ENCODE measurements at regions not wholly inside any gene's neighbourhood (a gene's known extent, or its start where the extent isn't known, plus 50 kb on each side); places are given as distances from the start of the nearest gene placed in this dataset.
"Not testable (repeated sequence)": the region's sequence is repeated elsewhere in the genome, so short reads cannot be mapped to it uniquely, and the experiment has no call there.

GRCh38 chr19:30263830-30264381 is 108.3 kb upstream of the ZNF536 start:
- Histone ChIP-seq H3K9ac (ENCODE audit: low read depth, low read length) (no peak overlapping the region), H3K4me2 (ENCODE audit: low read length) (no peak overlapping the region), H3K4me1 (ENCODE audit: control insufficient read depth, insufficient read depth, low read length) (no peaks in the 10 kb centered on the region), H3K4me3 (ENCODE audit: low read length) (no peak overlapping the region), H3K9me3 (replicated peaks; ENCODE audit: low read length) (peaks cover 5% of the 10 kb centered on the region), H3K36me3 (ENCODE audit: insufficient read depth, low read length) (no peaks in the 10 kb centered on the region), H3K27me3 (ENCODE audit: control insufficient read depth, insufficient read depth, low read length) (no peaks in the 10 kb centered on the region)

- H3K4me3 ChIP-seq (ENCODE audit: low read length); H3K4me2 ChIP-seq (ENCODE audit: low read length); H3K9ac ChIP-seq (ENCODE audit: low read depth, low read length); H3K27me3 ChIP-seq (ENCODE audit: control insufficient read depth, insufficient read depth, low read length); H3K36me3 ChIP-seq (ENCODE audit: insufficient read depth, low read length); H3K9me3 ChIP-seq (replicated peaks; ENCODE audit: low read length); H3K4me1 ChIP-seq (ENCODE audit: control insufficient read depth, insufficient read depth, low read length): not testable (repeated sequence)
Observed at GRCh38 chr19:30265918-30266317, 106.3 kb upstream of the ZNF536 start.

- no peak overlapping the region for H3K9ac ChIP-seq (ENCODE audit: low read depth, low read length)
- H3K27me3 ChIP-seq (ENCODE audit: control insufficient read depth, insufficient read depth, low read length) = no peaks in the 10 kb centered on the region
- no peak overlapping the region for H3K4me2 ChIP-seq (ENCODE audit: low read length)
- H3K36me3 ChIP-seq (ENCODE audit: insufficient read depth, low read length) = no peaks in the 10 kb centered on the region
- H3K4me1 ChIP-seq (ENCODE audit: control insufficient read depth, insufficient read depth, low read length) = no peaks in the 10 kb centered on the region
- peaks cover 5% of the 10 kb centered on the region for H3K9me3 ChIP-seq (replicated peaks; ENCODE audit: low read length)
- H3K4me3 ChIP-seq (ENCODE audit: low read length) = no peak overlapping the region
Observed at GRCh38 chr19:30266687-30267086, 105.5 kb upstream of the ZNF536 start.

- H3K9me3 ChIP-seq (replicated peaks; ENCODE audit: low read length) = no peaks in the 10 kb centered on the region
Observed at GRCh38 chr19:30267332-30267731, 104.9 kb upstream of the ZNF536 start.

GRCh38 chr19:30268601-30269000 is 103.6 kb upstream of the ZNF536 start:
- no peak overlapping the region for H3K4me2 ChIP-seq (ENCODE audit: low read length)
- H3K9ac ChIP-seq (ENCODE audit: low read depth, low read length) = no peak overlapping the region
- H3K27me3 ChIP-seq (ENCODE audit: control insufficient read depth, insufficient read depth, low read length) = no peaks in the 10 kb centered on the region
- no peak overlapping the region for H3K4me3 ChIP-seq (ENCODE audit: low read length)
- no peaks in the 10 kb centered on the region for H3K9me3 ChIP-seq (replicated peaks; ENCODE audit: low read length)
- H3K36me3 ChIP-seq (ENCODE audit: insufficient read depth, low read length) = no peaks in the 10 kb centered on the region
- no peaks in the 10 kb centered on the region for H3K4me1 ChIP-seq (ENCODE audit: control insufficient read depth, insufficient read depth, low read length)

More at GRCh38 chr19:30267332-30267731, 104.9 kb upstream of the ZNF536 start:
- Histone ChIP-seq H3K4me3 (ENCODE audit: low read length) (no peak overlapping the region), H3K4me2 (ENCODE audit: low read length) (no peak overlapping the region), H3K9ac (ENCODE audit: low read depth, low read length) (no peak overlapping the region), H3K27me3 (ENCODE audit: control insufficient read depth, insufficient read depth, low read length) (no peaks in the 10 kb centered on the region), H3K36me3 (ENCODE audit: insufficient read depth, low read length) (no peaks in the 10 kb centered on the region), H3K4me1 (ENCODE audit: control insufficient read depth, insufficient read depth, low read length) (no peaks in the 10 kb centered on the region)

GRCh38 chr19:30269638-30270037 is 102.5 kb upstream of the ZNF536 start:
- Histone ChIP-seq H3K9ac (ENCODE audit: low read depth, low read length) (no peak overlapping the region), H3K4me3 (ENCODE audit: low read length) (no peak overlapping the region), H3K9me3 (replicated peaks; ENCODE audit: low read length) (no peaks in the 10 kb centered on the region), H3K27me3 (ENCODE audit: control insufficient read depth, insufficient read depth, low read length) (no peaks in the 10 kb centered on the region), H3K4me2 (ENCODE audit: low read length) (no peak overlapping the region), H3K36me3 (ENCODE audit: insufficient read depth, low read length) (no peaks in the 10 kb centered on the region), H3K4me1 (ENCODE audit: control insufficient read depth, insufficient read depth, low read length) (no peaks in the 10 kb centered on the region)

- no peak overlapping the region for H3K4me2 ChIP-seq (ENCODE audit: low read length)
- no peaks in the 10 kb centered on the region for H3K27me3 ChIP-seq (ENCODE audit: control insufficient read depth, insufficient read depth, low read length)
- no peaks in the 10 kb centered on the region for H3K9me3 ChIP-seq (replicated peaks; ENCODE audit: low read length)
- no peaks in the 10 kb centered on the region for H3K4me1 ChIP-seq (ENCODE audit: control insufficient read depth, insufficient read depth, low read length)
- no peak overlapping the region for H3K4me3 ChIP-seq (ENCODE audit: low read length)
- no peak overlapping the region for H3K9ac ChIP-seq (ENCODE audit: low read depth, low read length)
- no peaks in the 10 kb centered on the region for H3K36me3 ChIP-seq (ENCODE audit: insufficient read depth, low read length)
Observed at GRCh38 chr19:30271816-30272215, 100.4 kb upstream of the ZNF536 start.

- Histone ChIP-seq H3K9ac (ENCODE audit: low read depth, low read length) (no peak overlapping the region), H3K9me3 (replicated peaks; ENCODE audit: low read length) (no peaks in the 10 kb centered on the region), H3K4me3 (ENCODE audit: low read length) (no peak overlapping the region), H3K4me1 (ENCODE audit: control insufficient read depth, insufficient read depth, low read length) (no peaks in the 10 kb centered on the region), H3K36me3 (ENCODE audit: insufficient read depth, low read length) (no peaks in the 10 kb centered on the region), H3K27me3 (ENCODE audit: control insufficient read depth, insufficient read depth, low read length) (no peaks in the 10 kb centered on the region), H3K4me2 (ENCODE audit: low read length) (no peak overlapping the region)
Observed at GRCh38 chr19:30272554-30272953, 99.6 kb upstream of the ZNF536 start.

GRCh38 chr19:30273184-30273583 is 99.0 kb upstream of the ZNF536 start:
- no peak overlapping the region for H3K9ac ChIP-seq (ENCODE audit: low read depth, low read length)
- H3K4me2 ChIP-seq (ENCODE audit: low read length) = no peak overlapping the region
- H3K36me3 ChIP-seq (ENCODE audit: insufficient read depth, low read length) = no peaks in the 10 kb centered on the region
- no peaks in the 10 kb centered on the region for H3K9me3 ChIP-seq (replicated peaks; ENCODE audit: low read length)
- no peaks in the 10 kb centered on the region for H3K4me1 ChIP-seq (ENCODE audit: control insufficient read depth, insufficient read depth, low read length)
- H3K4me3 ChIP-seq (ENCODE audit: low read length) = no peak overlapping the region
- no peaks in the 10 kb centered on the region for H3K27me3 ChIP-seq (ENCODE audit: control insufficient read depth, insufficient read depth, low read length)

GRCh38 chr19:30274987-30275386 is 97.2 kb upstream of the ZNF536 start:
- no peak overlapping the region for H3K4me2 ChIP-seq (ENCODE audit: low read length)
- H3K4me1 ChIP-seq (ENCODE audit: control insufficient read depth, insufficient read depth, low read length) = no peaks in the 10 kb centered on the region
- H3K36me3 ChIP-seq (ENCODE audit: insufficient read depth, low read length) = no peaks in the 10 kb centered on the region
- no peak overlapping the region for H3K4me3 ChIP-seq (ENCODE audit: low read length)
- H3K9ac ChIP-seq (ENCODE audit: low read depth, low read length) = no peak overlapping the region
- H3K27me3 ChIP-seq (ENCODE audit: control insufficient read depth, insufficient read depth, low read length) = no peaks in the 10 kb centered on the region
- no peaks in the 10 kb centered on the region for H3K9me3 ChIP-seq (replicated peaks; ENCODE audit: low read length)

GRCh38 chr19:30276011-30276882 is 95.9 kb upstream of the ZNF536 start:
- Histone ChIP-seq H3K4me3 (ENCODE audit: low read length) (no peak overlapping the region), H3K9ac (ENCODE audit: low read depth, low read length) (no peak overlapping the region), H3K9me3 (replicated peaks; ENCODE audit: low read length) (no peaks in the 10 kb centered on the region), H3K4me2 (ENCODE audit: low read length) (no peak overlapping the region), H3K4me1 (ENCODE audit: control insufficient read depth, insufficient read depth, low read length) (no peaks in the 10 kb centered on the region), H3K27me3 (ENCODE audit: control insufficient read depth, insufficient read depth, low read length) (no peaks in the 10 kb centered on the region), H3K36me3 (ENCODE audit: insufficient read depth, low read length) (no peaks in the 10 kb centered on the region)

- Histone ChIP-seq H3K9me3 (replicated peaks; ENCODE audit: low read length) (no peaks in the 10 kb centered on the region), H3K27me3 (ENCODE audit: control insufficient read depth, insufficient read depth, low read length) (no peaks in the 10 kb centered on the region), H3K4me3 (ENCODE audit: low read length) (no peak overlapping the region), H3K36me3 (ENCODE audit: insufficient read depth, low read length) (no peaks in the 10 kb centered on the region), H3K4me1 (ENCODE audit: control insufficient read depth, insufficient read depth, low read length) (no peaks in the 10 kb centered on the region), H3K9ac (ENCODE audit: low read depth, low read length) (no peak overlapping the region), H3K4me2 (ENCODE audit: low read length) (no peak overlapping the region)
Observed at GRCh38 chr19:30276883-30277280, 95.3 kb upstream of the ZNF536 start.
